Medulla oblongata (tissue), 1 donor: ENCODE measurements at regions not wholly inside any gene's neighbourhood (a gene's known extent, or its start where the extent isn't known, plus 50 kb on each side); places are given as distances from the start of the nearest gene placed in this dataset.

Source experiments
- DNase-seq: peaks from one replicate; pipeline ENCODE4 v3.0.0-alpha.2; 2015; ENCODE audit errors: extremely low spot score

DNA sequence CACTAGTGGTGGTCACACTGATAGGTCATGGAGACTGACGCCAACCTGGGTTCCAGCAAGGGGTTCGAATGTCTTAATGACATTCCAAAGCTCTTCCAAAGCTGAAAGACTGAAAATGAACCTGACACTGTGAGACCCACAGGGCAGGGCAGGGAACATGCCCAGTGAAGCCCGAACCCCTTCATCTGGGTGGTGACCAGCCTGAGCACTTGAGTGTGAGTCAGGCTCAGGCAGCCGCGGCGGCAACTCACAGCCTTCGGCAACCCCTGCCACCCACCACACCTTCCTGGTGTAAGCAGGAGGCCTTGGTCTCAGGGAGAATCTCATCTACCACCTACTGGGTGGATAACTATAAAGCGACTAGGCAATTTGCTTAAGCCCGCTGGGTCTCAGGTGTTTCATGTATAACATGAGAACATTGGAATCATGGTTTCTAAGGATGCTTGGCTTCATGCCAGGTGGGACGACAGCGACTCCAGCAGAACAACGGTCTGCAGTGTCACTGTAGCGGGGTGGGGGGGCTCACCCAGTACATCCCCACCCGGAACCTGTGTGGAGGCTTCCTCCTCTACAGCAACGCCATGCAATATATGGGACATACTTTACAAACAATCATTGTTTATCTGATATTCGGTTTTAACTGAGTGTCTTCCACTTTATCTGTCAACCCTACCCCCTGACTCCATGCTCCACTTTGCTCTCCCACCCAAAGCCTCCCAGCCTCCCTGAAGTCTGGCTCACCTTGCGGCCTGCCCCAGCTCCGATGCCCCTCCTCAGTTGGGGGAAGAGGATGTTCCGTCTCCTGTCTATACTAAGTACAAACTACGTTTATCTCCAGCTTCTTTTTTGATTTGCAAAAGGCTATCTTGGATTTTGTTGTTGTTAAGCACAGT is 125.0 kb upstream of the MEF2A start:
- DNase-seq: no peak

DNA sequence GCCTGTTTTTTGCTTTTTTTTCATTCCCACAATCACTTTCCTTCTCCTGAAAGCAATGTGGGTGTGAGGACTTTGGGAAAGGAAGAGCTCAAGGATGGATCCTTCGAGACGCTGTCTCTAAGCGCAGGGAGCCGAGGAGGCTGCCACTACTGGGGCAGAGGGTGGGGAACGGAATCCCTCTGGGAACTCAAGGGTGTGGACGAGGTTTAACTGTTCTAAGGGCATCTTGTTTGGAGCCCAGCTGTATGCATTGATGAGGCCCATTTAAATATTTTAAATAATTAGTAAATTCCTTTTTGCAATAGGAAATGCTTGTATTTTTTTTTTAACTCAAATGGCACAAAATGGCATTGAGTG is 124.4 kb upstream of the MEF2A start:
- DNase-seq: no peak

DNA sequence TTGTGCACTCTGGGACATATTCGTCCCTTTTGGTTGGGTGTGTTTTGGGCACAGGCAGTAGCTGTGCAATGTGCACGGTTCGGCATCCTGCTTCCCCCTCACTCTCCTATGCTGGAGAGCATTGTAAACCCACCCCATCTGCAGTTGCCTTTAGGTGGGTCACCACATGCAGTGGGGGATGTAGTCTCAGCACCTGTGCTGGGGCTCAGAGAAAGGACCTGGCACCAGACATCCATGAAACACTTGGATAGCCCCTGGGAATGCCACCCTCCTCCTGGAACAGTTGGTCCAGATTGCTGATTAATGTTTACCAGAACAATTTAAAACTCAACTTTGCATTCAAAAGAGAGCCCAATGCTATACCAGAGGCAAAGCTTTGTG is 123.9 kb upstream of the MEF2A start:
- no peak for DNase-seq

DNA sequence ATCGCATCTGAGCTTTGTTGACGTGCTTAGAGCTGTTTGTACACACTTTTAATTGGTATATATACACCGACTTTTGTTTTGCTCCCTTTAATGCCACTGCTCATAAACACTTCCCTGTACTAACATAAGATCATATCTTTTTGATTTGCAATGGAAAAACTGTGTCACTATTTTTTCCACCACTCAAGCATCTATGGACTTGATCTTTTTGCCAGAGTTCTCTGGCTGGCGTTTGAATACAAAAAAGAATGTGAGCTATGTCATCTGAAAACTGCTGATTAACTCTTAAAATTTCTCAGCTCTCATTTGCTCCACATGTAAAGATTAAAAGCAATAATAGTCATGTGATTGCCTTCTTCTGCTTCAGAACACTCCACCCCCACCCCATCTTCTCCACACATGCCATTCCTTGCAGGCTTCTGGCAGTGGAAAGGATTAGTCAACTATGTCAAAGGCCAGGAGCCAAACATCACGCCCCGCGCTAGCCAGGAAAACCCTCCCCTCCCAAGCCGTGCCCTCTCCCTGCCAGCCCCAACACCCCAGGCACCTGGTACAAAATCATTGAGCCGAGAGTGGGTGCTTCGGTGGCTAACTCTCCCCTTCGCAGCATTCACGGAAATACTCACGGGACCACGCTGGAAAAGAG is 123.4 kb upstream of the MEF2A start:
- no peak for DNase-seq

- no peak for DNase-seq
Observed at GRCh38 chr15:99443056-99443756, 122.6 kb upstream of the MEF2A start.

DNA sequence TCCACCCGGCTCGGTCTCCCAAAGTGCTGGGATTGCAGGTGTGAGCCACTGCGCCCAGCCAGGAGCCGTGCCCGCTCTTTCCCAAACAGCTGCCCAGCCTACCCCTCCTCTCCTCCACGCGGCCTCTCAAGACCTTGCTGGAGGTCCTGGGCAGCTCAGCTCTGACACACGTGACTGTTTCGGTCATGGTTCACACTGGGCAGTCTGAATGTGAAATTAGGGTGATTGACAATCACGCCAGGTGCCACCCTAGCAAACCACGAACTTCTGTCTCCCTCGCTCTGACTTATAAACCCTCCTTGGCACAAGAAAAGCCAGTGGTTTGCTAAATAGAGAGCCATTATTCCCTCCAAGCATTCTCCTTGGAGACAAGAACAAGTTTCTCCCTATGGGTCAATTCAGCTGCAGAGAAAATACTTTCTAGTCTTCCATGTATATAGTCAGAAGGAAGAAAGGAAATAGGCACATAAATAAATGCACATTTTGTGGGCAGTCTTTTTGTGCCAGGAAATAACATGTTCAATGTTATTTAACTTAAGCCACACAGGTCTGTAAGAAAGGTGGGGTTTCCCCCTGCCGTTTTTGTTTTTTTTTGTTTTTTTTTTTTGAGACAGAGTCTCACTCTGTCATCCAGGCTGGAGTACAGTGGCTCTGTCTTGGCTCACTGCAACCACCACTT is 121.9 kb upstream of the MEF2A start:
- DNase-seq: no peak

GRCh38 chr15:99445272-99445850 is 120.4 kb upstream of the MEF2A start:
- DNase-seq: no peak

DNA sequence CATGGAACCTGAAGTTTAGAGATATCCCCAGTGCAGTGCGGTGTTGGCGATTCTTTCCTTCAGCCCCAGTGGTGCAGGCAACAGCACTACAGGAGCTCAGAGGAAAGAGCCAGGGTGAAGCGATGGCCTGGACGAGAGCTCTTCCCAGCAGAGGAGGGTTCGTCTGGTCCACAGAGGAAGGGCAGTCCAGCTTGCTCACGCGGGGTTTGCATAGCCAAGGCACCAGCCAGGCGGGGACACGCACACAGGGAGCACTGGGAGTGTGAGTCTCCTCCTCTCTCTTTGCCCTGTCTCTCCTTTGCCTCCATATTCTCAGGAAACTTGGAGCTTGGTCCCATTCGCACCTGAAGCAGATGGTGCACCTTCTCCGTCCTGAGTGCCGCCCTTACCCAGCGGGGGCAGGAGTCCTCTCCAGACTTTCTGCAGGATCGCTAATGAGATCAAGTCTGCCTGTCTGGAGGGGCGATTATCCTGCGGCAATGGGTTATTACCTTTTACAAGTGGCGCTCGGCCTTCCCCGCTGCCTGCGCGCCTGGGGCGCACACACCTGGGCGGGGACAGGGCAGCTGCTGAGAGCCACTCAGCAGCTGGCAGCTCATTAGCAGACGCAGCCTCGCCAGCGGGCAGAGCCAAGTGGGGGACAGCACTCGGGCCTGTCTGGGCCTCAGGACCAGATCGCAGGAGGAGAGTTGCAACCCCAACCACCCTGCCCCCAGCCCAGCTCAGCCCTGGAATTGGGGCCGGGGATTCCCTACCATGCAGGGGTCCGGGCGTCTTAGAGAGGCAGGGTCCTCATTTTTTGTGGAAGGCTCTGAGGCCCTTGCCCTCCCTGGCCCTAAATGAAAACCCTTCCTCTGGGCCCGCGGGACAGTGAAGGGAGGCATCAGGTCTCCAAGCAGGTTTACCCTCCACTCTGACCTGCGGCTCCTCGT is 119.0 kb upstream of the MEF2A start:
- no peak for DNase-seq

GRCh38 chr15:99447497-99448371 is 118.0 kb upstream of the MEF2A start:
- no peak for DNase-seq

GRCh38 chr15:99449514-99449913 is 116.3 kb upstream of the MEF2A start:
- no peak for DNase-seq

- peak; percentile 71 for DNase-seq
Observed at GRCh38 chr15:99450896-99451358, 114.9 kb upstream of the MEF2A start.

DNA sequence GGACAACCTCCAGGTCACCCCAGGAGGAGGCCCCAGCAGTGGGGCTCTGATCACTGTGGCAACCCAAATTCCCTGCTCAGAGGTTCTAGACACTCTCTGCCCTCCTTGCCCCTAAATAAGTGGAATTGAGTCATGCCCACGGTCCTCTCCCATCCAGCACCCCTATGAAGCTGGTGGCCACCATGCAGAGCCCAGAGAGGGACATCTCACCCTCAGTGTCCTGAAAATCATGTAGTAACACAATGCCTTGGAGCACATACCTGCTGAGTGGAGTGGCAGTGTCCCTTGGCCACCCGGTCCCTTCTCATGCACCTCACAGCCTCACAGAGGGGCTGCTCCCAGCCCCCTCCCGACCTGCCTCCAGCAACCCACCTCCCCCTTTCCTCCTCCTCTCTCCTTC is 114.3 kb upstream of the MEF2A start:
- DNase-seq: no peak

GRCh38 chr15:99452010-99452409 is 113.8 kb upstream of the MEF2A start:
- no peak for DNase-seq

- DNase-seq: peak; percentile 83
Observed at GRCh38 chr15:99452728-99453636, 112.8 kb upstream of the MEF2A start.

- DNase-seq: no peak
Observed at GRCh38 chr15:99453637-99454030, 112.2 kb upstream of the MEF2A start.

- DNase-seq: no peak
Observed at GRCh38 chr15:99454107-99454809, 111.5 kb upstream of the MEF2A start.

GRCh38 chr15:99454941-99455788 is 110.6 kb upstream of the MEF2A start:
- peak; percentile 65 for DNase-seq
